ENCODE measurements at regions not wholly inside any gene's neighbourhood (a gene's known extent, or its start where the extent isn't known, plus 50 kb on each side); places are given as distances from the start of the nearest gene placed in this dataset.

DNA sequence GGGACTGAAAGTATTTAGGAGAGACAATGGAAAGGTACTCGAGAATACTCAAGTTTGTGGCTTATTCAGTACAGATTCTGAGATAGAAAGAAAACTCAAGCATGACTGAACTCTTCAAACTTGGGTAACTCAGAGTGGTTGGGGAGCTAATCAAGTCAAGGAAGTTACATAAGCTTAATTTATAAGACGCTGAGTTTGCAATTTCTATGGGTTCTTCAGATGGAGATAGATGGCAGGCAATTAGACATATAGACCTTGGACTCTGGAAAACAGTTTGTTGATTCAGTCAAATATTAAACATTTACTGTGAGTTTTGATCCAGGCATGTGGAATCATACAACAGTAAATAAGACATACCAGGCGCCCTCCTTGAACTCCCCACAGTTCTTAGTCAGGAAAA is 1749.9 kb upstream of the TENM3 start:
- Histone ChIP-seq H3K4me1 (no peaks in the 10 kb centered on the region), H3K4me3 (no peak overlapping the region), H3K36me3 (no peaks in the 10 kb centered on the region), H3K27me3 (no peaks in the 10 kb centered on the region), H3K9me3 (peaks cover 0 to 29% (median 0%) of the 10 kb centered on the region in 11 donors), H3K27ac (no peak overlapping the region)
- TF ChIP-seq, protein P1, sequence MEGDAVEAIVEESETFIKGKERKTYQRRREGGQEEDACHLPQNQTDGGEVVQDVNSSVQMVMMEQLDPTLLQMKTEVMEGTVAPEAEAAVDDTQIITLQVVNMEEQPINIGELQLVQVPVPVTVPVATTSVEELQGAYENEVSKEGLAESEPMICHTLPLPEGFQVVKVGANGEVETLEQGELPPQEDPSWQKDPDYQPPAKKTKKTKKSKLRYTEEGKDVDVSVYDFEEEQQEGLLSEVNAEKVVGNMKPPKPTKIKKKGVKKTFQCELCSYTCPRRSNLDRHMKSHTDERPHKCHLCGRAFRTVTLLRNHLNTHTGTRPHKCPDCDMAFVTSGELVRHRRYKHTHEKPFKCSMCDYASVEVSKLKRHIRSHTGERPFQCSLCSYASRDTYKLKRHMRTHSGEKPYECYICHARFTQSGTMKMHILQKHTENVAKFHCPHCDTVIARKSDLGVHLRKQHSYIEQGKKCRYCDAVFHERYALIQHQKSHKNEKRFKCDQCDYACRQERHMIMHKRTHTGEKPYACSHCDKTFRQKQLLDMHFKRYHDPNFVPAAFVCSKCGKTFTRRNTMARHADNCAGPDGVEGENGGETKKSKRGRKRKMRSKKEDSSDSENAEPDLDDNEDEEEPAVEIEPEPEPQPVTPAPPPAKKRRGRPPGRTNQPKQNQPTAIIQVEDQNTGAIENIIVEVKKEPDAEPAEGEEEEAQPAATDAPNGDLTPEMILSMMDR (IDR thresholded peaks at IDR 0.05) = no peak
- WGBS, 2 donors = 76 to 78% methylated on average over 3 of the region's 3 CpGs
- intact Hi-C loops (cut with DNase I) = no loop called here
- ATAC-seq = no peak
- DNase-seq = no peak

DNA sequence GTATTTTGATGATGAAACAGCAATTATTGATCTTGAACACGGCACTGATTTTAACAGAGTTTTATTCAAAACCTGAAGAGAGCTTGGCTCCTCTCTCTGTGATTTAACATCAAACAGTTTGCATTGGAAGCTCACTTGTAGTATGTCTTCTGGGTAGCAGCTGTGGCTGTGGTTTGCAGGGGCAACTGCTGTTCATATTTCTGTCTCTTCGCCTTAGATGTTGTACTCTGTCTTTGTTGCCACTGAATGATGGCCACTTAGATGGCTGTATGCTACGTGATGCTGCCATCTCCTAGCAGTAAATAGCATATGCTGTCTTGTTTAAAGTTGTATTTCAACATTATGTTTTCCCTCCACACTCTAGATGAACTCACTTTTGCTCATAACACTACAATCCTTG is 1743.0 kb upstream of the TENM3 start:
- ATAC-seq (no peak), DNase-seq (no peak)
- peaks cover 0 to 12% (median 0%) of the 10 kb centered on the region in 11 donors for H3K9me3 ChIP-seq
- WGBS, 2 donors = 72 to 79% methylated on average over 3 of the region's 3 CpGs
- intact Hi-C loops (cut with DNase I) = no loop called here
- H3K4me1 ChIP-seq = no peaks in the 10 kb centered on the region
- TF ChIP-seq, protein P1 (IDR thresholded peaks at IDR 0.05) = no peak
- H3K27ac ChIP-seq = no peak overlapping the region
- H3K27me3 ChIP-seq = no peaks in the 10 kb centered on the region
- H3K4me3 ChIP-seq = no peak overlapping the region
- H3K36me3 ChIP-seq = no peaks in the 10 kb centered on the region

DNA sequence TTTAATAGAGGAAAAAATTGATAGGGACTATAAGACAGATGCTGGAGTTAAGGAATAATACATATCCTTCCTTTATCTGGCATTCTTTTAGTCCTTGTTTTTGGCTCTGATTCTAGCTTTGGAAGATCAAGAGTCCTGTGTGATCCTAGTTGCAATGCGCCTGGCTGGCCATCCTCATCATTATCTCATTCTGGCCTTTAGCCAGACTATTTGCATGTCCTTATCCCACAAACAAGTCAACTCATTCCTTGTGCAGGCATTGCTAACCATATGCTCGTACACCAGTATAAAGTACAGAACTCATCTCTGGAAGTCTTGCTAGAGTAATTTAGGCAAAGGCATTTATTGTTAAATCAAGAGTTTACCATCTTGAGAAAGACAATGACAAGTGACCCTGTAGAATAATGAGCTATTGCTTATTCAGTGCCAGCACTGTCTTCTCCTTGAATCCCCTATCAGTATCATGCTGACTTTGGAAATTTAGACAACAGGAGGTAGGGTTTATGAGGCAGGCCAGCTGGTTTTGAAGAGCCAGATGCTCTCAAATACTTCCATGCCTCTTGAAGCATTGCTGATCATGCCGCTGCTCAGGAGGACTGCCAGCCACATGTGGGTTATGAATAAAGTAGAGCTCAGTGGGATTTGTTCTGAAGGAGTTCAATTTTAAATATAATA is 1730.3 kb upstream of the TENM3 start:
- intact Hi-C loops (cut with DNase I) = no loop called here
- Histone ChIP-seq H3K36me3 (no peaks in the 10 kb centered on the region), H3K27ac (no peak overlapping the region), H3K9me3 (no peaks in the 10 kb centered on the region), H3K4me1 (no peaks in the 10 kb centered on the region), H3K27me3 (no peaks in the 10 kb centered on the region), H3K4me3 (no peak overlapping the region)
- ATAC-seq (no peak), DNase-seq (no peak)
- TF ChIP-seq, protein P1 (IDR thresholded peaks at IDR 0.05) = no peak
- 53 to 55% methylated on average over 3 of the region's 3 CpGs for WGBS, 2 donors

DNA sequence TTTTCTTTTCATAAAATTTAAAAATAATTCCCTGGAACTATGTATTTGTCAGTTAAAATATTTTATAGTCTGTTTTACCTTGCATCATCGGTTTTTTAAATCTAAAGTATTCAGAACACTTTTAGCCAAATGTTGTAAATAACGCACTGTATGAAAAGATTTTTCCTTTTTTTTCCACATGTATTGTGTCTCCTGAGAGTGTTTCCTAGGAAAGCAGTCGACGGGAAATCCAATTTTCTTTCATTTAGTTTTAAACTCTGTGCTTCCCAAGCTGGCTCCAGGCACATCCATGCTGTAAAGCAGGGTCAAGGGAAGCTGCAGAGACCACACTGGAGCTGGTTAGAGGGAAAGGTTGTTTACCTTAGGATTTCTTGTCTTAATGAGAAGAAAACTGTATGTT is 1724.3 kb upstream of the TENM3 start:
- Histone ChIP-seq H3K27me3 (no peaks in the 10 kb centered on the region), H3K4me3 (no peak overlapping the region), H3K36me3 (no peaks in the 10 kb centered on the region), H3K9me3 (no peaks in the 10 kb centered on the region), H3K27ac (no peak overlapping the region), H3K4me1 (no peaks in the 10 kb centered on the region)
- no peak for ATAC-seq
- no peak for DNase-seq
- intact Hi-C loops (cut with DNase I) = no loop called here
- 68 to 78% methylated on average over 4 of the region's 4 CpGs for WGBS, 2 donors
- TF ChIP-seq, protein P1 (IDR thresholded peaks at IDR 0.05) = no peak
